ENCODE measurements at regions not wholly inside any gene's neighbourhood (a gene's known extent, or its start where the extent isn't known, plus 50 kb on each side); places are given as distances from the start of the nearest gene placed in this dataset.

GRCh38 chr12:27151479-27151878 is 69.1 kb upstream of the C12orf71 start:
- no peak for DNase-seq (ENCODE audit: low read depth)
- no peak overlapping the region for H3K4me3 ChIP-seq (ENCODE audit: low read depth, low read length)
- TF ChIP-seq CTCF (IDR thresholded peaks at IDR 0.05; ENCODE audit: insufficient read depth, low read depth, low read length) = no peak

GRCh38 chr12:27158297-27158696 is 75.9 kb upstream of the C12orf71 start:
- no peak for DNase-seq (ENCODE audit: low read depth)
- no peak overlapping the region for H3K4me3 ChIP-seq (ENCODE audit: low read depth, low read length)
- no peak for TF ChIP-seq CTCF (IDR thresholded peaks at IDR 0.05; ENCODE audit: insufficient read depth, low read depth, low read length)

- TF ChIP-seq CTCF (IDR thresholded peaks at IDR 0.05; ENCODE audit: insufficient read depth, low read depth, low read length) = no peak
- no peak overlapping the region for H3K4me3 ChIP-seq (ENCODE audit: low read depth, low read length)
Observed at GRCh38 chr12:27161458-27162228, 79.3 kb upstream of the C12orf71 start.

GRCh38 chr12:27162229-27162537 is 79.8 kb upstream of the C12orf71 start:
- DNase-seq (ENCODE audit: low read depth) = no peak
- TF ChIP-seq CTCF (IDR thresholded peaks at IDR 0.05; ENCODE audit: insufficient read depth, low read depth, low read length) = no peak
- H3K4me3 ChIP-seq (ENCODE audit: low read depth, low read length) = no peak overlapping the region

More at GRCh38 chr12:27161458-27162228, 79.3 kb upstream of the C12orf71 start:
- peak; percentile 65 for DNase-seq (ENCODE audit: low read depth)

- no peak overlapping the region for H3K4me3 ChIP-seq (ENCODE audit: low read depth, low read length)
- DNase-seq (ENCODE audit: low read depth) = no peak
- no peak for TF ChIP-seq CTCF (IDR thresholded peaks at IDR 0.05; ENCODE audit: insufficient read depth, low read depth, low read length)
Observed at GRCh38 chr12:27163048-27163715, 80.8 kb upstream of the C12orf71 start.

- no peak overlapping the region for H3K4me3 ChIP-seq (ENCODE audit: low read depth, low read length)
- no peak for DNase-seq (ENCODE audit: low read depth)
- TF ChIP-seq CTCF (IDR thresholded peaks at IDR 0.05; ENCODE audit: insufficient read depth, low read depth, low read length) = no peak
Observed at GRCh38 chr12:27163894-27164293, 80.2 kb upstream of the STK38L start.
